ENCODE measurements at regions not wholly inside any gene's neighbourhood (a gene's known extent, or its start where the extent isn't known, plus 50 kb on each side); places are given as distances from the start of the nearest gene placed in this dataset.
"Not testable (repeated sequence)": the region's sequence is repeated elsewhere in the genome, so short reads cannot be mapped to it uniquely, and the experiment has no call there.

DNA sequence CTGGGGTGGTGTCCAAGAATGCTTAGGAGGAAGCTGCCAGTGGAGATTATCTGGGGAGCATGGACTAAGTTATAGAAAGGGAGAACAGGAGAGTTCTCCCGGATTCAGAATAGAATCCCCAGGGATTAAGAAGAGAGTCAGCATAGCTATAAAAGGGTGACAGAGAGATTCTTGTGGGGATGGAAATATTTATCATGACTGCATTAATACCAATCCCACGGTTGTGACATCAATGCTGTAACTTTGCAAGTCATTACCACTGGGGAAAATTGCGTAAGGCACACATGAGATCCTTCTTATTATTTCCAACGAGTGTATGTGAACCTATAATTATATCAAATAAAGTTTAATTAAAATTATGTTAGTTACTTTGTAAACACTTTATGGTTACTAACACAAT lies 447.9 kb upstream of the TMEM132C start:
- DNase-seq = no peak
- in situ Hi-C loops (cut with HindIII; ENCODE audit: low pct_ligation_motif_present, low pct_unique_long_range_greater_than_20kb, low sequenced_read_pairs) = no loop called here

DNA sequence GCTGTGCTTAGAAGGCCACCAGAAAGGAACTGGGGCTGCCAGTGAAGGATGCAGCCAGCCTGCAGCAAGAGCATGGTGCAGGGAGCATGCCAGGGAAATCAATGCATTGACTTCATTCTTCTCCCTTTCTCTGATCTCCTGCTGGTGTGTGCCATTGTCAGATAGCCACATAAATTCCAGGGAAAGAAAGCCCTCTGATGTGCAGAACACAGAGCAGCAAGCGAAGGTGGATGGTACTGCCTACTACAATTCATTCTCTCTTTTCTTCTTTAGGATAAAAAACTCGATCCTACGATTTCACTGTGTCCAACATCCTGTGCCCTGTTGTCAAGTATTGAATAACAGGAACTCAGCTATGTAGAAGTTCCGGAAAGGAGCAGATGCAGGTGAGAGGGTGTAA lies 446.7 kb upstream of the TMEM132C start:
- in situ Hi-C loops (cut with HindIII; ENCODE audit: low pct_ligation_motif_present, low pct_unique_long_range_greater_than_20kb, low sequenced_read_pairs) = no loop called here
- no peak for DNase-seq

DNA sequence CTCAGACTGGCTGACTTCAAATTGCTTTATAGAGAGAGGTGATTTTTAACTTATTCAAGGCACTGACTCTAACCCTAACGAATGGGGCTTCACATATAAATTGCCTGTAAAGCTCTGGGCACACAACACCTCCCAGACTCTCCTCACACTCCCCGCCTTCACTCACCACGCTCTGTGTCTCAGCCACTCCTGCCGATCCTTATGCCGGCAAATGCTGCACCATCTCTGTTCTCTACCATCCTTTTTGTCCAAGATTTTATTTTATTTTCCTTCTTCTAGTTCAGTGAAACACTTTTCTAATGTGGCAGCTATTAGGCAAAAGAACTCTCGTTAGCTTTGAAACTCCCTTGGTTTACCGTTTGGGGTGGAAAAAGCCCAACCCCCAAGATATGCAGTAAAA lies 446.1 kb upstream of the TMEM132C start:
- in situ Hi-C loops (cut with HindIII; ENCODE audit: low pct_ligation_motif_present, low pct_unique_long_range_greater_than_20kb, low sequenced_read_pairs) = no loop called here

DNA sequence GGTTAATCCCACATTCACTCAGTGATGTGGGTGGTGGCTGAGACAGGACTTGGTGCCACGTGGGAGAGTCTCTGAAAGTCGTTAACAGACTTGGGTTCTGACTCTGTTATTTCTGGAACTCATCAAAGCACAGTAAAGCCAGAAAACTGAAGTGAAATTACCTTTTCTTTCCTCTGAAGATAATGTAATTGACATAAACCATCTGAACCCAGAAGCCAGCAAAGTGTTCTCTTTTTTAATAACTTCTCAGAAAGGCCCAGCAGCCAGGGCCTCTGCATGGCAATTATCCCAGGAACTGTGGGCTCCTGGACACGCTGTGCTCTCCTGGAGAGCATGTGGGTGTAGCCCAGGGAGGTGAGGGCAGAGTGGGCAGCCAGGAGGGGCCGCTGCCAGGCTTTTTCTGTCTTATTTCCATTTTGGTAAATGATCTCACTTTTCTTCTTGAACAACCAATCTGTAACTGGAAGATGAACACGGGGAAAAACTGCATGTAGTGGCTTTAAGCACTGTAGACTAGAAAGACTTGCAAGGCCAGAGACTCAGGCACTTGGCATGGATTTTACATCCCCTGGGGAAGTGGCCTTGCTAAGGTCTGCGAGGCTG lies 444.1 kb upstream of the TMEM132C start:
- in situ Hi-C loops (cut with HindIII; ENCODE audit: low pct_ligation_motif_present, low pct_unique_long_range_greater_than_20kb, low sequenced_read_pairs) = no loop called here
- no peak for DNase-seq

More for the DNA sequence above, 446.1 kb upstream of the TMEM132C start:
- no peak for DNase-seq

DNA sequence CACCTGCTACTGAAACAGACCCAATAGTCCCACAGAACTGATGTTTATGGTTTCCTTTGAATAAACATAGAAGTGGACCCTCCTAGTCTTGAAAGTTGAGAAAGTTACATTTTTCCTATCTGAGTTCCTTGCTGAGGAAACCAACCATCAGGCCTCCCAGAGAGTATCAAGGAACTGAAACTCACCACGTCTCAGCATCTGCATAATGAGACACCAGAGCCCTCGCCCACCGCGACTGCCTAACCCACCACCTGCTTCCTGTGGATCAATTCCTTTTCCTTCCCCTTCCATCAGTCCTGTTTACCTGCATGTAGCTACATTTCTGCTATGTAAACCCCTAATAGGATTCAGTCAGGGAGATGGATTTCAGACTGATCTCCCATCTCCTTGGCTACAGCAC lies 443.2 kb upstream of the TMEM132C start:
- in situ Hi-C loops (cut with HindIII; ENCODE audit: low pct_ligation_motif_present, low pct_unique_long_range_greater_than_20kb, low sequenced_read_pairs) = no loop called here
- no peak for DNase-seq

DNA sequence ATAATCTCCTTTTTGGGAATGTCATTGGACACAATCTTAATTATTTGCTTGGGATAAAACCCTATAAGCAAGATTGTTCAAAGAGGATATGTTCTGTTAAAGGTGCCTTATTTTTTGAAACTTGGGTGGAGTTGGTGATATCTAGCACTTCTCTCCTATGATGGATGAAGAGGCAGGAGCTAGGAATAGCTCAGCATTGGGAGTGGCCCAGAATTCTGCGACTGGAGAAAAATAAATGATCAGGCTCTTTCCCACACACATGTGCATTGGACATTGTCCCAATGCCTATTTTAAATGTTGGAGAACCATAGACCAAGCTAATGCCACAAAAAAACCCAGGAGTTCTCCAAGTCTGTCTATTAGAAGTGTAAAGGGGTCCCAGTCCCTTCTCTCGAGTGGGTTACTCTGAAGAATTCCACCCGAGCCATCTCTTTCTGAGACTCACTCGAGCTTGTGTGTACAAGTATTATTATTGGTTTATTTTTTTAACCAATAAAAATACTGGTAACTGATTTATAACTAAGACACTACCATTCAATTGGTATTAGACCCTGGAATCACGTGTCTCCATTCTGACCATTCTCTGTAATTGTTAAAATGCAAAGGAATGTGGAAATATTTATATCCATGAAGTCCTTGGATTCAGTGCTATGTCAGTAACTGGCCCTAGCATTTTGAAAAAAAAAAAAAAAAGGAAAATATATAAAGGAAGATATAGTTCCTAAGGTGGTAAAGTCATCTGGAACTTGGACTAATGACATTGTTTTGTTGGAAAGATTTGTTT lies 437.5 kb upstream of the TMEM132C start:
- in situ Hi-C loops (cut with HindIII; ENCODE audit: low pct_ligation_motif_present, low pct_unique_long_range_greater_than_20kb, low sequenced_read_pairs) = no loop called here
- DNase-seq = no peak

DNA sequence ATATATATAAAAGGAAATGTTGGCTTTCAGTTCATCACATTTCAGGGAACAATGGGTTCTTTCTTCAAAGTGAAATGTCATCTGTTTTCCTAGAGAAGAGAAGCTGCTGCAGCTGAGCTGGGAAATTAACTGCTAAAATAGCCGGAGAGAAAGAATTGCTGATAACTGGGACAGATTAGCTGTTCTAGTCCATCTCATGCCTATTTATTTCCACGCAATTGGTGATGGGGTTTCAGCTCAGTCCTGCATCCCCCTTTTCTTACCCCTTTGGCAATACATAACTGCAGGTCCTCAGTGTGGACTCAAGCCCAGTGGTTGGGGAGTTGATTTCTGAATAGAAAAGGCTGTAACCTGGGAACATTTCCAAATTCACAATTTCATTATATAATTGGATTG lies 436.9 kb upstream of the TMEM132C start:
- in situ Hi-C loops (cut with HindIII; ENCODE audit: low pct_ligation_motif_present, low pct_unique_long_range_greater_than_20kb, low sequenced_read_pairs) = no loop called here
- DNase-seq = no peak

DNA sequence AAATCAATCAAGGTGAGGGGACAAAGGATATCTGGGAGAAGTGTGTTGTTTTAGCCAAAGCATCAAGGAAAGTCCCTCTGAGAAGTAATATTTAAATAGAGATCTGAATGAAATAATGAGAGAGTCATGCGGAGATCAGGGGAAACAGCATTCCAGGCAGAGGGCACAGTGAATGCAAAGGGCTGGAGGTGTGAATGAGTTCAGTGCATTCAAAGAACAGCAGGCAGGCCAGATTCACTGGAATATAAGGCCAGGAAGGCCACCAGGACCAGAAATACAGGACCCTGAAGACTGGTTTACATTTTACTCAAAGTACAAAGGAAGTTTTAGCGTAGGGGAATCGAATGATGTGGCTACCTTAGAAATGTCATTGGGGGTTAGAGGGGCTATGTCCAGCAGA lies 436.2 kb upstream of the TMEM132C start:
- in situ Hi-C loops (cut with HindIII; ENCODE audit: low pct_ligation_motif_present, low pct_unique_long_range_greater_than_20kb, low sequenced_read_pairs) = no loop called here
- DNase-seq = no peak

DNA sequence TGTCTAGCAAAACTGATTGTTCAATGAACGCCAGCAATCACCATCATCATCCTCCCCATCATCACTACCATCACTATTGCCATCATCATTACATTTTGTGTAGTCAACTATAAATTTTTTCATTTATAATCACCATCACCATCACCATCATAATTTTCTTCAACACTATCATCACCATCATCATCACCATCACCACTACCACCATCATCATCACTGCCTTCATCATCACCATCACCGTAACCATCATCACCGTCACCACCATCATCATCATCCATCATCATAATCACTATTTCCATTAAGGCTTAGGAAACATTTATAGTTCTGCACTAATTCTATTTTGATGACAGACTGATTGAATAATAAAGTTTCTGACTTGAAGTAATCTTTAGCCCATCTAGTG lies 434.8 kb upstream of the TMEM132C start:
- in situ Hi-C loops (cut with HindIII; ENCODE audit: low pct_ligation_motif_present, low pct_unique_long_range_greater_than_20kb, low sequenced_read_pairs) = no loop called here

DNA sequence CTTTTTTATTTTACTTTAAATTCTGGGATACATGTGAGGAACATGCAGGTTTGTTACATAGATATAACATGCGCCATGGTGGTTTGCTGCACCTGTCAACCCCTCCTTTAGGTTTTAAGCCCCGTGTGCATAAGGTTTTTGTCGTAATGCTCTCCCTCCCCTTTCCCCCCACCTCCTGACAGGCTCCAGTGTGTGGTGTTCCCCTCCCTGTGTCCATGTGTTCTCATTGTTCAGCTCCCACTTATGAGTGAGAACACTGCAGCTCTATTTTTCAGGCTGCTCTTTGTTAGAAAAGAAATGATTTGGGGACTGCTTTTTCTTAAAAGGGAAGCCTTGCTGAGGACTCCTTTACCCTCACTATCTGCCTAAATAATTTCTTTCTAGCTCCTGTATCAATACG lies 430.2 kb upstream of the TMEM132C start:
- DNase-seq; in situ Hi-C loops (cut with HindIII; ENCODE audit: low pct_ligation_motif_present, low pct_unique_long_range_greater_than_20kb, low sequenced_read_pairs): not testable (repeated sequence)

More for the DNA sequence above, 434.8 kb upstream of the TMEM132C start:
- no peak for DNase-seq

DNA sequence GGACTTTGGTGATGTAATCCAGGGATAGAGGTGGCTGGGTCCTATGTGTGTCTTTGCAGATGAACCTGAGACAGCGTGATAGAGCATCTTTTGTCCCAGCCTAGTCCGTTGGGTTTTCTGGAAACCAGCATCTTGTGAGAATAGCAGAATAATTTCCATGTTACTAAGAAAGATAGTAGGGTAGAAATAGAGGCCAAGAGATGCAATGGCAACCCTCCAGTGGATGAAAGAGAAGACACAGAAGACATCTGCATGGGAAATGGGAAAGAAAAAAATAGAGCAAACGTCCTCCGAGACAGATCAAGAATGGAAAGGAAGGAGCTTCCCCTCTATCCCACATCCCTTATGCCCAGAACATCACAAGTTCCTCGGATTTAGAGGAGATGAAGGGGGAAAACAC lies 409.3 kb upstream of the TMEM132C start:
- in situ Hi-C loops (cut with HindIII; ENCODE audit: low pct_ligation_motif_present, low pct_unique_long_range_greater_than_20kb, low sequenced_read_pairs) = no loop called here
- no peak for DNase-seq

DNA sequence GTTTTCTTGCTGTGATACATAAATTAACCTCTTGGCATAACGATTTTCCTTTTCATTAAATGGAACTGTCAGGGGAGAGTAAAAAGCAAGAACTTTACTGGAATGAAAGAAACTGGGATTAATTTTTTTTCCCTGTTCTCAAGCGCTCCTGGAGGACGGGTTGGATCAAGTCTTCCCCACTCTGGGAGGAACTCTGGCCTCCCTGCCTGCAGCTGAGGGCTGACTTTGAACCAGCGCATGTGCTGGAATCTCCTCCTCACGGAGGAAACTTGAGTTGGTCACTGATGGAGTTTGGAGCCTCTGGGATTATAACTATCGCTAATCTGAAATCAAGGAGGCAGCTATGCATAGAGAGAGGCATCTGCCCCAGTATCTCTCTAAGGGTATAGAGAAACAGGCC lies 406.4 kb upstream of the TMEM132C start:
- no peak for DNase-seq
- in situ Hi-C loops (cut with HindIII; ENCODE audit: low pct_ligation_motif_present, low pct_unique_long_range_greater_than_20kb, low sequenced_read_pairs) = no loop called here

DNA sequence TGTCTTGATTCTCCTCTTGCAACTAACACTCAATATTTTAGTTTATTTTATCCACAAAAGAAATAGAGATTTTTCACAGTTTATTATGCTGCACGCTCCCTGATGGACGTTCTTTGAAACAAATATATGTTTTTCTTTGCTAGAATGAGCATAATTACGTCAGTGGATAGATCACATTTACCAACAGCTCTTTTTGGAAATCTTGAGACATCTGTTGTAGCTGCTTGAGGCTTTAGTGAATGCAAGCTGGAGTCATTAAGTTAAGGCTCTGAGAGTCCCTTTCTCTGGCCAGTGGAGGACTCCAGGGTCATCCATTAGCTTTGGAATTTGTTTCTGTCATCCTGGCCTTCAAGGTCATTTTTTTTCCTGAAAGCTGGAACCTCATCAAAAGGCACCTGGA lies 405.6 kb upstream of the TMEM132C start:
- no peak for DNase-seq
- in situ Hi-C loops (cut with HindIII; ENCODE audit: low pct_ligation_motif_present, low pct_unique_long_range_greater_than_20kb, low sequenced_read_pairs) = no loop called here

DNA sequence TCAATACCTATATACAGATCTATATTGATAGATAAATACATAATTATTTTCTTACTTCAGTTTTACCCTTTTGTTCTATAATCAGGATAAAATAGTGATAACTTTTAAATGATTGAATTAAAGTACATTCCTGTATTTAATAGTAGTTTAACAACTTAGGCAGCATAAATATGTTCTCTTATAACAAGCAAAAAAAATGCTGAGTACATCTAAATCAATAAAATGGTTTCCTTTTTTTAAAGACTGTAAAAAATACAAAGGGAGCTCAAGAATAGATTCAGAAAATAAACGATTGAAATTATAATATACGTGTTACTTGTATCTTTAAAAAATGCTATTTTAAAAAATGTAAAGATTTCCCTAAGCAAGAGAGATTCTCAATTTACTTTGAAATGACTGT lies 393.7 kb upstream of the TMEM132C start:
- in situ Hi-C loops (cut with HindIII; ENCODE audit: low pct_ligation_motif_present, low pct_unique_long_range_greater_than_20kb, low sequenced_read_pairs) = no loop called here

DNA sequence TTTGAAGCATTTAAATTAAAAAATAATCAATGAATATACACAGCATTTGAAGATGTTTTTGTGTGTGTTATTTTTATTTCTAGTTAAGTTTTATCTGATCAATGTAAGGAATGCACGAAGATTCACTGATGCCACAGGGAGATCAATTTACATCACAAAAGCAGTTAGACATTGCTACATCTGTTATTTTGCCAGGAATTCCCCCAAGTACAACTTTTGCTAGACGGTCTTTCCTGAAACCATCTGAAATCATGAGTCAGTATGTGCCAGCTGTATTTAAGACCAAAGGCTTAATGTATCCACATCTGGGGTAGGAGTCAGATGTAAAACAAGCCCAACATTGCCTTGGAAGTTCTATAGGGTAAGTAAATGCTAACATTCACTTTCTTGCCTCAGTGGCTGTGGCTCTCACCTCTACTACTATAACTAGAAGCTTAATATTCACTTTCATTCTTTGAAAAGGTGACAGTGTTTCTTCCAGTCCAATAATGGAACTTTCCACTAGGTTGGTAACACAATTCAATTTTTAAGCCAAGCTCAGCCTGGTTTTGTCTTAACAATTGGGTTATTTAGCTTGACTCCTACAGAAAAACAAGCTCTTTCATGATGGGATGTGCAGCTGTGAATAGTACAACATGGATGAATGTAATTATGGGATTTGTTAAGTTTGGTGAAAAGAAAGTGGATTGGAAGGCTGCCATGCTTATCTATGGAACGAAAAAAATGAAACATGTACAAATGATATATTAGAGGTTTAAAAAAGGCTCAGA lies 385.4 kb upstream of the TMEM132C start:
- DNase-seq = no peak
- in situ Hi-C loops (cut with HindIII; ENCODE audit: low pct_ligation_motif_present, low pct_unique_long_range_greater_than_20kb, low sequenced_read_pairs) = no loop called here

More for the DNA sequence above, 393.7 kb upstream of the TMEM132C start:
- no peak for DNase-seq

DNA sequence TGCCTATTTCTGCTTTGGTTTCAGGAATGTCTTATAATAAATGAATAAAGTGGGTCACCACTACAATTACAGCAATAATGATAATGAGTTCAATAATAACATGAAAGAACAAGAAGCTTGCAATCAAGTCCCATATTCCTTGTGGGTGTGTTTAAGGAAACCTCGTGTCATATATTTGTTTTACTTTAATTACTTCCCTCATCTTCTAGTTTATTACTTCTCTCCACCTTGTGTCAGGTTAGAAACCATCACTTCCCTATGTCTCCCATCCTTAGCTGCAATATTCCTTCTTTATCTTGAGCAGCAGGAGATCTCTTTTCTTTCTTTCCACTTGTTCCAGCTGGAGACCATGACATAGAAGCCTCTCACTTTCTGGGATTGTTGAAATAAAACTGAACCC lies 384.0 kb upstream of the TMEM132C start:
- in situ Hi-C loops (cut with HindIII; ENCODE audit: low pct_ligation_motif_present, low pct_unique_long_range_greater_than_20kb, low sequenced_read_pairs) = no loop called here
- DNase-seq = no peak

DNA sequence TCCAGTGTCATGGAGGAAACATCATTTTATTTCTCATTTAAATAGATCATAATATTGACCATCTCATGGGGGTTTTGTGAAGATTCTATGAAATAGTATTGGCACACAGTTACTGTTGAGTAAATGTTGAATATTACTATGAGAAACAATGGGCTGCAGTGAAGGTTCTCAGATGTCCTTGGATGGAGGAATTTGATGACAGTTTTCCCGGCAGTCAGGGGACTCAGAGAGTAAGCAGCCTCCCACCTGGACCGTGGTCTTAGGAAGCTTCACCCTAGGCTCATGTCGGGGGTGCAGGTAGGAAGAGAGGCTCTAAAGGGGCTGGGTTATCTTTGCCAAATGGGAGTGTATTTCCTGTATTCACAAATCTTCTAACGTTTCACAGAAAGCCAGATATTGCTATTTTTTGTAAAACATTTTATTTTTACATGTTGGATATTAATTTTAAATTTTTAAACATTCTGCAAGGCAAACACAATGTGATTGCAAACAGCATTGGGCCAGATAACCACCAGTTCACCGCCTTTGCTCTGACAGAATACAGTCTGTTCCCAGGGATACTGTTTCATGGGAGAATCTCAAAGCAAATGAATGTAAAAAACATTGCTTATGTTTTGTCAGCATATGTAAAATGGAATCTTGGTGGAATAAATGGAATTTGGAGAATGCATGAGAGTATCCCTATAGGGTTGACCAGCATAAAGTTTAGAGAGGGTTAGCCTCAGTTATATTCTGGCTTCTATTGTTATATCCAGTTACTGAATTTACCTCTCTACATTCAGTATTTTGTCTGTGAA lies 380.8 kb upstream of the TMEM132C start:
- in situ Hi-C loops (cut with HindIII; ENCODE audit: low pct_ligation_motif_present, low pct_unique_long_range_greater_than_20kb, low sequenced_read_pairs) = no loop called here
- no peak for DNase-seq

DNA sequence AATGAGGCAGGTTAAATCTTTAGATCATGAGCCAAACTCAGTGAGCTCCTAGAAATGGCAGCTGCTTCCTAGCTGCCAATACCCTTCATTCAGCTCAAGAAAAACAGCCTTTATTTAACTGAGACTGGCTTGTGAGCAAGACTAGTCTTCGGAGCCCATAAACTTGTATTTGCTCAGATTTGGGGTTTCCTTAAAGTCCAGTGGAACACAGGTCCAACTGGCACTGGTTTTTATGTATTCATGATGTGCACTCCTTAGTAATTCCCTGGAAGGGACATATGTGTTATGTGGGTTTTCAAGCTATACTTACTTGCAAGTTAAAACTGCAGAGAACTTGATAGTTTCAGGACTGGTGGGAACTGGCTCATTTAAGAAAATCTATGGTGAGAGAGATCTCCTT lies 380.1 kb upstream of the TMEM132C start:
- no peak for DNase-seq
- in situ Hi-C loops (cut with HindIII; ENCODE audit: low pct_ligation_motif_present, low pct_unique_long_range_greater_than_20kb, low sequenced_read_pairs) = no loop called here

All from ACHN (cell line).